Peyer's patch (tissue), 4 donors: ENCODE measurements at regions not wholly inside any gene's neighbourhood (a gene's known extent, or its start where the extent isn't known, plus 50 kb on each side); places are given as distances from the start of the nearest gene placed in this dataset.

Source experiments
- CTCF ChIP-seq, 6 experiments: fragments of 450-650 bp in 4 of 6; fragments of 200-600 bp in 2 of 6; sonication (generic) in 1 of 6; IDR thresholded peaks; one replicate each; pipeline ENCODE4 v1.5.1; 2017 to 2019; ENCODE audit warnings: antibody characterized with exemption in 6 of 6, mild to moderate bottlenecking in 3 of 6, moderate library complexity in 1 of 6
- POLR2A ChIP-seq, 2 donors: fragments of 450-650 bp; IDR thresholded peaks; one replicate each; pipeline ENCODE4 v1.5.1; 2017; ENCODE audit warnings: antibody characterized with exemption in 2 of 2, mild to moderate bottlenecking in 2 of 2, moderate library complexity in 2 of 2

- TF ChIP-seq CTCF (IDR thresholded peaks at IDR 0.05) (no peak), POLR2A (IDR thresholded peaks at IDR 0.05) (no peak)
These were observed 72.3 kb upstream of the PTBP2 start for GRCh38 chr1:96649301-96649700.
